GM18868 (cell line): ENCODE measurements at regions not wholly inside any gene's neighbourhood (a gene's known extent, or its start where the extent isn't known, plus 50 kb on each side); places are given as distances from the start of the nearest gene placed in this dataset.
"Not testable (repeated sequence)": the region's sequence is repeated elsewhere in the genome, so short reads cannot be mapped to it uniquely, and the experiment has no call there.

Source experiments
- ATAC-seq: cut with Tn5 transposase; IDR thresholded peaks from one replicate; pipeline ENCODE4 v1.9.1; 2021; ENCODE audit warnings: mild to moderate bottlenecking, moderate library complexity; ENCODE audit not compliant: unreplicated experiment

- ATAC-seq: no peak
These were observed 117.8 kb upstream of the CST7 start for GRCh38 chr20:24831232-24831631.

- ATAC-seq: no peak
These were observed 116.6 kb upstream of the CST7 start for GRCh38 chr20:24832518-24832917.

- no peak for ATAC-seq
These were observed 115.5 kb upstream of the CST7 start for GRCh38 chr20:24833592-24833991.

GRCh38 chr20:24834310-24834709 lies 114.8 kb upstream of the CST7 start:
- ATAC-seq: no peak

GRCh38 chr20:24835195-24835594 lies 113.9 kb upstream of the CST7 start:
- ATAC-seq: no peak

- no peak for ATAC-seq
These were observed 113.0 kb upstream of the CST7 start for GRCh38 chr20:24836041-24836533.

GRCh38 chr20:24836661-24837299 lies 112.3 kb upstream of the CST7 start:
- no peak for ATAC-seq

- ATAC-seq: no peak
These were observed 111.2 kb upstream of the CST7 start for GRCh38 chr20:24837781-24838450.

GRCh38 chr20:24838546-24839535 lies 110.2 kb upstream of the CST7 start:
- ATAC-seq: peak; percentile 18

- no peak for ATAC-seq
These were observed 108.9 kb upstream of the CST7 start for GRCh38 chr20:24840121-24840713.

- ATAC-seq: no peak
These were observed 106.7 kb upstream of the CST7 start for GRCh38 chr20:24842274-24842917.

- ATAC-seq: peak; percentile 93
These were observed 106.0 kb upstream of the CST7 start for GRCh38 chr20:24842918-24843715.

GRCh38 chr20:24850176-24850575 lies 98.9 kb upstream of the CST7 start:
- no peak for ATAC-seq

GRCh38 chr20:24851346-24852019 lies 97.6 kb upstream of the CST7 start:
- ATAC-seq: no peak

- no peak for ATAC-seq
These were observed 95.2 kb upstream of the CST7 start for GRCh38 chr20:24853916-24854315.

GRCh38 chr20:24855848-24856247 lies 93.2 kb upstream of the CST7 start:
- no peak for ATAC-seq

GRCh38 chr20:24858500-24858899 lies 90.6 kb upstream of the CST7 start:
- not testable (repeated sequence) for ATAC-seq

- no peak for ATAC-seq
These were observed 89.5 kb upstream of the CST7 start for GRCh38 chr20:24859539-24859938.

GRCh38 chr20:24862186-24862585 lies 86.9 kb upstream of the CST7 start:
- no peak for ATAC-seq
